IMR-90 (cell line): ENCODE measurements at regions not wholly inside any gene's neighbourhood (a gene's known extent, or its start where the extent isn't known, plus 50 kb on each side); places are given as distances from the start of the nearest gene placed in this dataset.

Experiments
- CTCF ChIP-seq: conservative IDR thresholded peaks from 2 replicates; pipeline ENCODE4 v1.5.1; 2012; ENCODE audit warnings: mild to moderate bottlenecking, low read depth, low read length, improper control_type of control experiment
- POLR2A ChIP-seq: IDR thresholded peaks from 2 replicates; pipeline ENCODE4 v1.6.1; 2012; ENCODE audit warnings: mild to moderate bottlenecking, low read depth, low read length
- RCOR1 ChIP-seq: IDR thresholded peaks from 2 replicates; pipeline ENCODE4 v1.6.1; 2012; ENCODE audit warnings: mild to moderate bottlenecking, low read length, improper control_type of control experiment; ENCODE audit not compliant: insufficient replicate concordance

GRCh38 chr15:58307313-58307961 is 124.4 kb upstream of the LIPC start:
- no peak for TF ChIP-seq CTCF
- TF ChIP-seq RCOR1: no peak
- TF ChIP-seq POLR2A: no peak
